Activated CD8-positive, alpha-beta T cell treated with anti-CD3 and anti-CD28 coated beads for 36 hours (primary cell): ENCODE measurements at regions not wholly inside any gene's neighbourhood (a gene's known extent, or its start where the extent isn't known, plus 50 kb on each side); places are given as distances from the start of the nearest gene placed in this dataset.

Experiments used
- ATAC-seq: fragments of 200-7000 bp; cut with Tn5 transposase; one replicate; pipeline ENCODE4 v1.10.0; 2021; ENCODE audit warnings: mild to moderate bottlenecking, moderate library complexity
- CTCF ChIA-PET: fragments of 350-600 bp; sonication (Branson Sonifier 250); formaldehyde crosslinking; loops from one replicate; lab custom pipeline; 2021; ENCODE audit warnings: antibody characterized with exemption; lab: Charles Lee
- POLR2A ChIA-PET: fragments of 350-600 bp; sonication (Branson Sonifier 250); formaldehyde crosslinking; loops from one replicate; lab custom pipeline; 2021; ENCODE audit warnings: antibody characterized with exemption; lab: Charles Lee
- DNase-seq: peaks from one replicate; pipeline ENCODE4 v3.0.0-alpha.2; 2020
- H3K27ac Mint-ChIP-seq: one replicate; pipeline ENCODE4 v1.8.0; 2021; ENCODE audit warnings: mild to moderate bottlenecking, mixed read lengths
- H3K27me3 Mint-ChIP-seq: one replicate; pipeline ENCODE4 v1.8.0; 2021; ENCODE audit warnings: mixed read lengths
- H3K36me3 Mint-ChIP-seq: one replicate; pipeline ENCODE4 v1.8.0; 2021; ENCODE audit warnings: low read depth, mixed read lengths
- H3K4me1 Mint-ChIP-seq: one replicate; pipeline ENCODE4 v1.8.0; 2021; ENCODE audit warnings: low read depth, mixed read lengths
- H3K4me3 Mint-ChIP-seq: one replicate; pipeline ENCODE4 v1.8.0; 2021; ENCODE audit warnings: mild to moderate bottlenecking, moderate library complexity, mixed read lengths
- H3K9me3 Mint-ChIP-seq: one replicate; pipeline ENCODE4 v1.8.0; 2021; ENCODE audit warnings: mixed read lengths
- intact Hi-C: fragments of 100-400 bp; cut with micrococcal nuclease; formaldehyde crosslinking; loops from one replicate; pipeline ENCODE4 v1.10.0; 2022
- TF ChIP-seq, protein P1 (sequence below): fragments of 200-600 bp; IDR thresholded peaks from one replicate; pipeline ENCODE4 v1.8.0; 2022; ENCODE audit warnings: antibody characterized with exemption, mild to moderate bottlenecking

DNA sequence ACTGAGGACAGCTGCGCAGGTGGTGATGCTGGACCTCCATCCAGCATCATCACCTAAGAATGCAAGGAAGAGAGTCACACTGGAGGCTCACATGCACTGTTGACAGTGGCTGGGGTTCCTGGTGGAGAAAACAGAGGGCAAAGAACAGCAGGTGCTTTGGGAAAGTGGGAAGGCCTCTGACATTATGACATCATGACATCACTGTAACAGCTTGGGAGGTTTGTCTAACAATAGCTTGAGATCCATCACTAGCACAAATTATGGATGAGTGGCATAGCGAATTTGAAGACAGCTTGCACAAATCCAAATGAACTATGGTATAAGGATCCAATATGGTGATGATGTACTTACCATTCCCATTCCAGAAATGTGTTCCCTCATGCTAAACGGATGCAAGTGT, 226.5 kb upstream of the MPHOSPH6 start:
- CTCF ChIA-PET, result no interaction called here
- no peaks in the 10 kb centered on the region for H3K9me3 Mint-ChIP-seq
- H3K36me3 Mint-ChIP-seq, result no peaks in the 10 kb centered on the region
- peaks cover 1% of the 10 kb centered on the region for H3K27me3 Mint-ChIP-seq
- ATAC-seq (no peak), DNase-seq (no peak)
- intact Hi-C loops, result no loop called here
- POLR2A ChIA-PET, result no interaction called here
- H3K4me3 Mint-ChIP-seq, result no peak overlapping the region
- no peaks in the 10 kb centered on the region for H3K4me1 Mint-ChIP-seq
- TF ChIP-seq, protein P1, sequence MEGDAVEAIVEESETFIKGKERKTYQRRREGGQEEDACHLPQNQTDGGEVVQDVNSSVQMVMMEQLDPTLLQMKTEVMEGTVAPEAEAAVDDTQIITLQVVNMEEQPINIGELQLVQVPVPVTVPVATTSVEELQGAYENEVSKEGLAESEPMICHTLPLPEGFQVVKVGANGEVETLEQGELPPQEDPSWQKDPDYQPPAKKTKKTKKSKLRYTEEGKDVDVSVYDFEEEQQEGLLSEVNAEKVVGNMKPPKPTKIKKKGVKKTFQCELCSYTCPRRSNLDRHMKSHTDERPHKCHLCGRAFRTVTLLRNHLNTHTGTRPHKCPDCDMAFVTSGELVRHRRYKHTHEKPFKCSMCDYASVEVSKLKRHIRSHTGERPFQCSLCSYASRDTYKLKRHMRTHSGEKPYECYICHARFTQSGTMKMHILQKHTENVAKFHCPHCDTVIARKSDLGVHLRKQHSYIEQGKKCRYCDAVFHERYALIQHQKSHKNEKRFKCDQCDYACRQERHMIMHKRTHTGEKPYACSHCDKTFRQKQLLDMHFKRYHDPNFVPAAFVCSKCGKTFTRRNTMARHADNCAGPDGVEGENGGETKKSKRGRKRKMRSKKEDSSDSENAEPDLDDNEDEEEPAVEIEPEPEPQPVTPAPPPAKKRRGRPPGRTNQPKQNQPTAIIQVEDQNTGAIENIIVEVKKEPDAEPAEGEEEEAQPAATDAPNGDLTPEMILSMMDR, result no peak
- H3K27ac Mint-ChIP-seq, result no peak overlapping the region

DNA sequence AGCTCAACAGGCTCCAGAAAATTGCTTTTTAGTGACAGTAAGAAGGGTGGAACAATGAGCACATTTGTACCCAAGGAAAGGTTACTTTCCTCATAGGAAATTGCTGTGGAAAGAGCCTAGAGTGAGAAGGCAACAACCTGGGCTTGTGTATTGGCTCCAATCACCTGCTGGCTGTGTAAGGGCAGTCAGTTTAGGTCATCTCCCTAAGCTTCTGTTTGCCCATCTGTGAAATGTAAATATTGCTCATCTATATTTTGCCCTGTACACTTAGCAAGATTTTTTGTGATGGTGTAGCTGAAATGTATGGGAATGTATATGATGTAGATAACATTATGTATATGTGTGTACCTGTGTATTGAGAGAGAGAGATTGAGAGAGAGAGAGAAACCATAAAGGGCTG, 225.2 kb upstream of the MPHOSPH6 start:
- Mint-ChIP-seq H3K27me3 (no peaks in the 10 kb centered on the region), H3K36me3 (no peaks in the 10 kb centered on the region), H3K4me1 (no peaks in the 10 kb centered on the region), H3K4me3 (no peak overlapping the region), H3K27ac (no peak overlapping the region), H3K9me3 (no peaks in the 10 kb centered on the region)
- intact Hi-C loops, result no loop called here
- ChIA-PET CTCF (interaction anchor here (1.2 kb wide), 1 partner anchor 9 kb away, joined by 3 read pairs; no protein-coding TSS in a partner anchor), POLR2A (no interaction called here)
- ATAC-seq (no peak), DNase-seq (no peak)
- TF ChIP-seq, protein P1, result no peak

DNA sequence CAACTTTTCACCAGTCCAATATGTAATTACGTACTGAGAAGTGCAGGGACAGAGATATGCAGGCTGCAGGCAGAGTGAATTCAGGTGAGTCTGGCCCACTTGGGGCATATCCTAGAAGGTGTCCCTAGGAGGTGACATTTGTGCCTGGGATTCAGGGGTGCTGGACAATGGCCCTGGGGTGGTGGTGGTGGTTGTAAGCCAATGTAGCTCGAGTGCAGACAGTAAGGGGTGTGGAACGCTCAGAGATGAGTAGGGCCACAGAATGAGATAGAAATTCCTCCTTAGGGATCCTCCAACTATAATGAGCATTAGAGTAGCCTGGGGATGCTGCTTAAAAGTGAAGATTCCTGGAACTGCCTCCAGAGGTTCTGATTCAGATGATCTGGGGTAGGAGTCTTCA, 221.7 kb upstream of the MPHOSPH6 start:
- CTCF ChIA-PET, result no interaction called here

DNA sequence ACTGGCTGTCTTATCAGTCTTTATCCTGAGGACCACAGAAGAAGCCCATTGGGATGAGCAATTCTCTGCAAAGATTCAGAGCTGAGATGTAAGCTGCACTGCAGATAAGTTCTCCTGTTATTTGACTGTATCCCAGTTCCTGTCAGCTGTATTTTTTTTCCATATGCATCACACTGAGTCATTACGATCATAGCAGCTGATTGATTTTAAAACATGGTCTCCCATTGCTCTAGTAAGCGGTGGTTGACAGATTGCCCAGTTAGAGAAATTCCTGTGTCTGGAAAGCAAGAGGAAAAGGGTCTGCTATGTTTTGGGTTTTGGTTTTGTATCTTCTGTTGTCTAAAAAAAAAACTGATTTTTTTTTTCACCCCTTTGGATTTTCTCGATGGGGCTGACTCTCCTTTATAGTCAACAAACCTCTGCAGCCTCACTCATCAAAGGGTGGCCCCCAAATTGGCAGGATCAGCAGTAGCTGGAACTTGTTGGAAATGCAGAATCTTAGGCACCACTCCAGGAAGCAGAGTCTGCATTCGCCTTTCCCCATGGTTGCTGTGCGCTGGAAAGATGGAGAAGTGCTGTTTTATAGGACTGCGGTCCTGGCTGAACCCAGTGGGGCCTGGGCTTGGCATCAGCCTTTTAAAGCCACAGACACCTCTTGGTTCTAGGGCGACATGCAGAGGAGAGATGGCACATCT, 220.1 kb upstream of the MPHOSPH6 start:
- no peaks in the 10 kb centered on the region for H3K9me3 Mint-ChIP-seq
- intact Hi-C loops, result no loop called here
- DNase-seq, result no peak
- H3K4me1 Mint-ChIP-seq, result no peaks in the 10 kb centered on the region
- no peak for ATAC-seq
- TF ChIP-seq, protein P1, result no peak
- no peak overlapping the region for H3K4me3 Mint-ChIP-seq
- ChIA-PET CTCF (no interaction called here), POLR2A (no interaction called here)
- no peak overlapping the region for H3K27ac Mint-ChIP-seq
- H3K27me3 Mint-ChIP-seq, result no peaks in the 10 kb centered on the region
- H3K36me3 Mint-ChIP-seq, result no peaks in the 10 kb centered on the region

More for the DNA sequence above, 221.7 kb upstream of the MPHOSPH6 start:
- H3K27ac Mint-ChIP-seq, result no peak overlapping the region
- DNase-seq (no peak), ATAC-seq (no peak)
- no peaks in the 10 kb centered on the region for H3K9me3 Mint-ChIP-seq
- H3K27me3 Mint-ChIP-seq, result no peaks in the 10 kb centered on the region
- TF ChIP-seq, protein P1, result no peak
- no peaks in the 10 kb centered on the region for H3K4me1 Mint-ChIP-seq
- no peak overlapping the region for H3K4me3 Mint-ChIP-seq
- intact Hi-C loops, result no loop called here
- no peaks in the 10 kb centered on the region for H3K36me3 Mint-ChIP-seq
- POLR2A ChIA-PET, result no interaction called here

DNA sequence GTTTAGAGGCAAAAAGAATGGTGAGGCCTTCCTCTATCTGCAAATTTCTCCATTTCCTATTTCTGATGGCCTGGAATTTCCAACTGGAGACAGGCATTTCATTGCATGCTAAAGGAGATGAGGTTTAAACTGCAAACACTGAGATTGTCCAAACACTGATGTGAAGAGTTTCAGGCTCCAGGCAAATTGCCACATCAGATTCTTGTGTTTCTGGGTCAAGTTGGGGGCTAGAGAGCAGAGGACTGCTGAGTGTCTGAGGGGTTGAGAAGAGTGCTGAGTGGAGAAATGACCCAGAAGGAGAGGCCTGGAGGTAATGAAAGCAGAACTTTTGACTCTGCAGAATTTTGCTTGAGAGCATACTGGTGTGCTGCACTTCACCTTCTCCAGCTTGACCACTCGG, 216.7 kb upstream of the MPHOSPH6 start:
- H3K4me1 Mint-ChIP-seq, result no peaks in the 10 kb centered on the region
- no peaks in the 10 kb centered on the region for H3K27me3 Mint-ChIP-seq
- TF ChIP-seq, protein P1, result no peak
- no peaks in the 10 kb centered on the region for H3K9me3 Mint-ChIP-seq
- ChIA-PET POLR2A (no interaction called here), CTCF (no interaction called here)
- H3K36me3 Mint-ChIP-seq, result no peaks in the 10 kb centered on the region
- intact Hi-C loops, result no loop called here
- H3K27ac Mint-ChIP-seq, result no peak overlapping the region
- no peak for ATAC-seq
- no peak for DNase-seq
- H3K4me3 Mint-ChIP-seq, result no peak overlapping the region
